ENCODE measurements at regions not wholly inside any gene's neighbourhood (a gene's known extent, or its start where the extent isn't known, plus 50 kb on each side); places are given as distances from the start of the nearest gene placed in this dataset.

GRCh38 chr1:177441281-177441680 is 270.5 kb downstream of the BRINP2 start:
- TF ChIP-seq CTCF (IDR thresholded peaks at IDR 0.05), result no peak
- no peak for TF ChIP-seq POLR2A (IDR thresholded peaks at IDR 0.05)
